K562 (cell line): ENCODE measurements at regions not wholly inside any gene's neighbourhood (a gene's known extent, or its start where the extent isn't known, plus 50 kb on each side); places are given as distances from the start of the nearest gene placed in this dataset.

Source experiments
- FOXK2 ChIP-seq, 2 experiments: fragments of 450-650 bp; IDR thresholded peaks in 1 of 2; conservative IDR thresholded peaks in 1 of 2; 2 replicates each; pipeline ENCODE4 v1.6.1; 2016; ENCODE audit warnings: low read depth in 2 of 2, mild to moderate bottlenecking in 1 of 2
- LEF1 ChIP-seq: fragments of 450-650 bp; IDR thresholded peaks from 2 replicates; pipeline ENCODE4 v1.6.1; 2016; ENCODE audit warnings: mild to moderate bottlenecking
- RAD21 ChIP-seq, 2 experiments: fragments of 250-450 bp in 1 of 2; fragments of 450-650 bp in 1 of 2; sonication (Bioruptor Pico) in 1 of 2; formaldehyde crosslinking in 1 of 2; IDR thresholded peaks in 1 of 2; conservative IDR thresholded peaks in 1 of 2; 2 replicates each; pipeline versions ENCODE4 v1.4.0 to v1.8.0; 2020 to 2022; ENCODE audit warnings: mild to moderate bottlenecking in 2 of 2, moderate library complexity in 1 of 2
- THRA ChIP-seq: fragments of 450-650 bp; IDR thresholded peaks from 2 replicates; pipeline ENCODE4 v1.6.1; 2017; ENCODE audit warnings: mild to moderate bottlenecking, moderate library complexity
- ZNF121 ChIP-seq: sonication (generic); formaldehyde crosslinking; conservative IDR thresholded peaks from 2 replicates; pipeline ENCODE4 v1.8.0; 2022; ENCODE audit warnings: missing genetic modification reagents
- ZNF512 ChIP-seq: IDR thresholded peaks from 2 replicates; pipeline ENCODE4 v1.6.1; 2016; ENCODE audit warnings: missing genetic modification characterization, missing compliant biosample characterization
- TF ChIP-seq, protein P1 (sequence below): fragments of 450-650 bp; formaldehyde crosslinking; IDR thresholded peaks from 2 replicates; pipeline ENCODE4 v1.4.0; 2022; ENCODE audit warnings: missing genetic modification characterization
- TF ChIP-seq, protein P2 (sequence below), 3 experiments: IDR thresholded peaks in 2 of 3; conservative IDR thresholded peaks in 1 of 3; 2 replicates each; pipeline ENCODE4 v1.5.1; 2011 to 2012; ENCODE audit warnings: low read length in 3 of 3, mild to moderate bottlenecking in 3 of 3, control low read depth in 2 of 3, improper control_type of control experiment in 1 of 3, inconsistent platforms in 1 of 3, low read depth in 1 of 3, mixed read lengths in 1 of 3, moderate library complexity in 1 of 3; ENCODE audit not compliant: insufficient read depth in 2 of 3

- TF ChIP-seq ZNF512 (tag), result no peak
- TF ChIP-seq, protein P1, sequence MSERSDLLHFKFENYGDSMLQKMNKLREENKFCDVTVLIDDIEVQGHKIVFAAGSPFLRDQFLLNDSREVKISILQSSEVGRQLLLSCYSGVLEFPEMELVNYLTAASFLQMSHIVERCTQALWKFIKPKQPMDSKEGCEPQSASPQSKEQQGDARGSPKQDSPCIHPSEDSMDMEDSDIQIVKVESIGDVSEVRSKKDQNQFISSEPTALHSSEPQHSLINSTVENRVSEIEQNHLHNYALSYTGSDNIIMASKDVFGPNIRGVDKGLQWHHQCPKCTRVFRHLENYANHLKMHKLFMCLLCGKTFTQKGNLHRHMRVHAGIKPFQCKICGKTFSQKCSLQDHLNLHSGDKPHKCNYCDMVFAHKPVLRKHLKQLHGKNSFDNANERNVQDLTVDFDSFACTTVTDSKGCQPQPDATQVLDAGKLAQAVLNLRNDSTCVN (CRISPR knock-in tag), result no peak
- no peak for TF ChIP-seq THRA
- no peak for TF ChIP-seq LEF1
- no peak for TF ChIP-seq ZNF121
- TF ChIP-seq FOXK2 (conservative IDR thresholded peaks at IDR 0.05 in 1 of 2, IDR thresholded peaks at IDR 0.05 in 1 of 2; ENCODE audit: low read depth in 2 of 2), result no peak
- TF ChIP-seq, protein P2, sequence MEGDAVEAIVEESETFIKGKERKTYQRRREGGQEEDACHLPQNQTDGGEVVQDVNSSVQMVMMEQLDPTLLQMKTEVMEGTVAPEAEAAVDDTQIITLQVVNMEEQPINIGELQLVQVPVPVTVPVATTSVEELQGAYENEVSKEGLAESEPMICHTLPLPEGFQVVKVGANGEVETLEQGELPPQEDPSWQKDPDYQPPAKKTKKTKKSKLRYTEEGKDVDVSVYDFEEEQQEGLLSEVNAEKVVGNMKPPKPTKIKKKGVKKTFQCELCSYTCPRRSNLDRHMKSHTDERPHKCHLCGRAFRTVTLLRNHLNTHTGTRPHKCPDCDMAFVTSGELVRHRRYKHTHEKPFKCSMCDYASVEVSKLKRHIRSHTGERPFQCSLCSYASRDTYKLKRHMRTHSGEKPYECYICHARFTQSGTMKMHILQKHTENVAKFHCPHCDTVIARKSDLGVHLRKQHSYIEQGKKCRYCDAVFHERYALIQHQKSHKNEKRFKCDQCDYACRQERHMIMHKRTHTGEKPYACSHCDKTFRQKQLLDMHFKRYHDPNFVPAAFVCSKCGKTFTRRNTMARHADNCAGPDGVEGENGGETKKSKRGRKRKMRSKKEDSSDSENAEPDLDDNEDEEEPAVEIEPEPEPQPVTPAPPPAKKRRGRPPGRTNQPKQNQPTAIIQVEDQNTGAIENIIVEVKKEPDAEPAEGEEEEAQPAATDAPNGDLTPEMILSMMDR (IDR thresholded peaks at IDR 0.05 in 2 of 3, conservative IDR thresholded peaks at IDR 0.05 in 1 of 3; ENCODE audit: insufficient read depth in 2 of 3, low read depth in 1 of 3, low read length in 3 of 3), result no peak
- TF ChIP-seq RAD21 (CRISPR knock-in tag; conservative IDR thresholded peaks at IDR 0.05 in 1 of 2, IDR thresholded peaks at IDR 0.05 in 1 of 2), result no peak
Measured at GRCh38 chr21:35280231-35280630, 231.1 kb upstream of the RUNX1 start.
